ENCODE measurements at regions not wholly inside any gene's neighbourhood (a gene's known extent, or its start where the extent isn't known, plus 50 kb on each side); places are given as distances from the start of the nearest gene placed in this dataset.

GRCh38 chr18:56034949-56035348, 447.0 kb upstream of the TCF4 start (continued):
- no peak for TF ChIP-seq ZNF586 (CRISPR knock-in tag; conservative IDR thresholded peaks at IDR 0.05)

DNA sequence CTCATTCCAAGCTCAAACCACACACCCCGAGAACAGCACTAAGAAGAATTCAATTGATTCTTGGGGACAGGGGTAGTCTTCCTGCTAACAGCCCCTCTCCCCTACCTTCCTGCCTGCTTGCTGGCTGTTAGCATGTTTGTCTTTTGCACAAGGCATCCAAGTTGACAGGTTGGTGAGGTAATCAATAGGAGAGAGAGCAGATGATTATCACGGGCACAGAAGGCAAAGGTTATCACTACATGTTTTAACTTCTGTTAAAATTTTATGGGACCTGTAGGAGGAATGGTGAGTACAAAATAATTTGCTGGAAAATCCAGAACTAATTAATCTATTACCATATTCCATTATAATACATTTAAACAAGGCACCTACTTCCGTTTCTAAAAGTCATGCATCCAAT, 442.1 kb upstream of the TCF4 start:
- H3K9me3 ChIP-seq (replicated peaks; ENCODE audit: control insufficient read depth, insufficient read depth, low read depth, low read length), result no peaks in the 10 kb centered on the region; the same call in 1 of the 2 replicates
- FAIRE-seq, result no peak
- 2% methylated on average over 3 of the region's 3 CpGs for WGBS (ENCODE audit: insufficient coverage, low coverage, missing lambda C conversion rate)
- H4K20me1 ChIP-seq (replicated peaks; ENCODE audit: control insufficient read depth, insufficient read depth, low read length), result no peaks in the 10 kb centered on the region
- in situ Hi-C loops (cut with MboI) (no loop called here), intact Hi-C loops (cut with micrococcal nuclease) (no loop called here)
- no peak overlapping the region for H3K27ac ChIP-seq (ENCODE audit: extremely low read depth, low read depth, low read length)
- CTCF ChIA-PET (ENCODE audit: low intra/inter-chr PET ratio), result no interaction called here
- no peaks in the 10 kb centered on the region for H3K27me3 ChIP-seq (ENCODE audit: control insufficient read depth in 2 of 2, insufficient read depth in 2 of 2, low read length in 2 of 2)
- POLR2A ChIA-PET, result no interaction called here
- H2AFZ ChIP-seq (ENCODE audit: low read depth, low read length), result no peak overlapping the region
- TF ChIP-seq ZNF584 (CRISPR knock-in tag; IDR thresholded peaks at IDR 0.05; ENCODE audit: low read depth) (no peak), MED1 (CRISPR knock-in tag; IDR thresholded peaks at IDR 0.05; ENCODE audit: borderline replicate concordance) (no peak), YY1 (IDR thresholded peaks at IDR 0.05; ENCODE audit: borderline replicate concordance in 1 of 3, control insufficient read depth in 1 of 3, extremely low read depth in 1 of 3, insufficient read depth in 3 of 3, insufficient read length in 1 of 3, insufficient replicate concordance in 2 of 3, low read depth in 1 of 3, low read length in 2 of 3) (no peak), RFX7 (CRISPR knock-in tag; IDR thresholded peaks at IDR 0.05) (no peak), ZNF668 (CRISPR knock-in tag; IDR thresholded peaks at IDR 0.05) (no peak), PHF20 (IDR thresholded peaks at IDR 0.05; ENCODE audit: partially characterized antibody) (no peak)
- H3K4me2 ChIP-seq (ENCODE audit: insufficient read depth, low read length), result no peak overlapping the region
- no peak overlapping the region for H3K4me3 ChIP-seq
- no peaks in the 10 kb centered on the region for H3K9me1 ChIP-seq (ENCODE audit: control insufficient read depth, insufficient read depth, low read length)
- DNase-seq (ENCODE audit: extremely low read depth in 1 of 4, low spot score in 3 of 4), result no peak
- no peaks in the 10 kb centered on the region for H3K36me3 ChIP-seq (ENCODE audit: control insufficient read depth, insufficient read depth, low read length)
- H3K4me1 ChIP-seq (replicated peaks in 1 of 2; ENCODE audit: control insufficient read depth in 2 of 2, insufficient read depth in 2 of 2, low read length in 2 of 2), result no peaks in the 10 kb centered on the region
- no TSS peak for BruUV-seq (replicated peaks)
- ATAC-seq, result no peak
- H3K9ac ChIP-seq (ENCODE audit: insufficient read depth in 1 of 2, low read depth in 2 of 2, low read length in 2 of 2), result no peak overlapping the region
- no peaks in the 10 kb centered on the region for H3K79me2 ChIP-seq (ENCODE audit: control insufficient read depth, insufficient read depth, low read length)
